GM12874 (cell line): ENCODE measurements at regions not wholly inside any gene's neighbourhood (a gene's known extent, or its start where the extent isn't known, plus 50 kb on each side); places are given as distances from the start of the nearest gene placed in this dataset.

ENCODE experiments used
- TF ChIP-seq, protein P1 (sequence below): IDR thresholded peaks from 2 replicates; pipeline ENCODE4 v1.5.1; 2011; ENCODE audit warnings: low read depth, mild to moderate bottlenecking, control low read depth, low read length, moderate library complexity; ENCODE audit not compliant: insufficient read depth

DNA sequence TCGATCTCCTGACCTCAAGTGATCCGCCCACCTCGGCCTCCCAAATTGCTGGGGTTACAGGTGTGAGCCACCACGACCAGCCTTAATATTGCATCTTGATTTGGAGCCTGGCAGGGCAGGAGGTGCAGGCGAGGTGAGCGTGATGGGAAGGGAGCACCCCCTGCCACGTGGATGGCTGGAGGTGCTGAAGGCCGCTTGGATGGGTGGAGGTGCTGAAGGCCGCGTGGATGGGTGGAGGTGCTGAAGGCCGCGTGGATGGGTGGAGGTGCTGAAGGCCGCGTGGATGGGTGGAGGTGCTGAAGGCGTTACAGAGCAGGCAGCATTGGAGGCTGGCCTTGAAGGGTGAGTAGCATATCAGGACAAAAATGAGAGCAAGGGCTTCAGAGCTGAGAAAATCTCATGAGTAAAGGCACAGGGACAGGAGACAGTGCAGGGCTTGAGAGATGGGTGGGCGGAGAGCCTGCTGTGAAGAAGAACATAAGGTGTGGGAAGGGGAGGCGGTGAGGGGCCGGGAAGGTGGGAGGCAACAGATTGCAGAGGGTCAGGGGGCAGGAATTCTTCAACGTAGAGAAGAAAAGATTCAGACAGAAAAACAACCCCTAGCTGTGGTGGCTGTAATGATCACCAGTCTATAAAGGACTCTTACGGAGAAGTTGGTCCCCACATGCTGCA is 101.7 kb upstream of the SEC14L1 start:
- TF ChIP-seq, protein P1, sequence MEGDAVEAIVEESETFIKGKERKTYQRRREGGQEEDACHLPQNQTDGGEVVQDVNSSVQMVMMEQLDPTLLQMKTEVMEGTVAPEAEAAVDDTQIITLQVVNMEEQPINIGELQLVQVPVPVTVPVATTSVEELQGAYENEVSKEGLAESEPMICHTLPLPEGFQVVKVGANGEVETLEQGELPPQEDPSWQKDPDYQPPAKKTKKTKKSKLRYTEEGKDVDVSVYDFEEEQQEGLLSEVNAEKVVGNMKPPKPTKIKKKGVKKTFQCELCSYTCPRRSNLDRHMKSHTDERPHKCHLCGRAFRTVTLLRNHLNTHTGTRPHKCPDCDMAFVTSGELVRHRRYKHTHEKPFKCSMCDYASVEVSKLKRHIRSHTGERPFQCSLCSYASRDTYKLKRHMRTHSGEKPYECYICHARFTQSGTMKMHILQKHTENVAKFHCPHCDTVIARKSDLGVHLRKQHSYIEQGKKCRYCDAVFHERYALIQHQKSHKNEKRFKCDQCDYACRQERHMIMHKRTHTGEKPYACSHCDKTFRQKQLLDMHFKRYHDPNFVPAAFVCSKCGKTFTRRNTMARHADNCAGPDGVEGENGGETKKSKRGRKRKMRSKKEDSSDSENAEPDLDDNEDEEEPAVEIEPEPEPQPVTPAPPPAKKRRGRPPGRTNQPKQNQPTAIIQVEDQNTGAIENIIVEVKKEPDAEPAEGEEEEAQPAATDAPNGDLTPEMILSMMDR: no peak

DNA sequence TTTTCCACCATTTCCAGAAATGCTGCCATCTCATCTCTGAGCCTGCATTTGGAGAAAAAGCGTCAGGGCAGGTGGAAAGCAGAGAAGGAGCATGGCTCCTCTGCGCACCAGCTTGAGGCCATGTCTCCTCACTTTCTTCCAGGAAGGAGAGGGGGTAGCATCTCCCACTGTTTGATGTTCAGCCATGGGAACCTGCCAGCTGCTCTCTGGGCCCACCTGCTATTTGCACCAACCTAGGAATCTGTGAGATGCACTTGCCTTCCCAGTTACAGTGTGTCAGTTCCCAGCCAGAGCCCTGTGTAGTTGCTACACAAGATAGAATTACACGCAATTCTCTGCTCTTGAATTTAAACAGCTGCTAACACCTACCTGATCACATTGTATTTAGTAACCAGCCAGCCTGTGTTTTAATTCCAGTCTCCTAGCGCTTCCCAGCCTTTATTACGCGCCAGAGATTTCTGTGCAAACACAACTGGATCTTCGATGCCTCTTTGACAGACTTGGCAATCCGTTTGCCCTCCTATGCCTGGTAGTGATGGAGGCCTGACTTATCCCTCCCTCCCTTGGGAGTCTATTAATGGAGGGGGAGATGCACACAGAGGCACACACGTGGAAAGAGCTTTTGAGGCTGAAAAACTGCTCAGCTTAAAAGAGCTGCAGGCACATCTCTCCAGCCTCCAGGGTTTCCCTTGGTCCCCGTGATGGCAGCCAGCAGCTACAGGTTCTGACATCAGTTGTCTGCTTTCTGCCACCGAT is 98.1 kb upstream of the SEC14L1 start:
- TF ChIP-seq, protein P1: no peak

DNA sequence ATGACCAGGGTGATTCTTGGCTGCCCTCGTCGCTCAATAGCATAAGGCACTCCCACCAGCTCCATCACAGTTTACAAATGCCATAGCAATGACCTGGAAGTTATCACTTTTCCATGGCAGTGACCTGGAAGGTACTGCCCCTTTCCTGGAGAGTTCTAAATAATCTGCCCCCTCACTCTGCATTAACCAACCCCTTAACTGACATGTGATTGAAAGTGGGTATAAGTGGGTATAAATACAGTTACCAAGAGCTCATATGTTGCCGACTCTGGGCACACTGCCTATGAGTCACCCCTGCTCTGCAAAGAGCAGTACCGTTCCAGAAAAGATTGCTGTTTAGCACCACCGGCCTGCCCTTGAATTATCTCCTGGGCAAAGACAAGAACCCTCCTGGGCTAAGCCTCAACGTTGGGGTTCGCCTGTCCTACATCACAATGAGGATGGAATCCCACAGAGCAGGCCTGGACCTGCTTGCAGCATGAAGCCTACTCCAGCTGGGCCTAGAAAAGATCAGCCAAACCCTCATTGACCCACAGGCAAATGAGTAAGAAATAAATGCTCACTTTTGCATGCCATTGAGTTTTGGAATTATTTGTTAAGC is 95.2 kb upstream of the SEC14L1 start:
- TF ChIP-seq, protein P1: no peak

DNA sequence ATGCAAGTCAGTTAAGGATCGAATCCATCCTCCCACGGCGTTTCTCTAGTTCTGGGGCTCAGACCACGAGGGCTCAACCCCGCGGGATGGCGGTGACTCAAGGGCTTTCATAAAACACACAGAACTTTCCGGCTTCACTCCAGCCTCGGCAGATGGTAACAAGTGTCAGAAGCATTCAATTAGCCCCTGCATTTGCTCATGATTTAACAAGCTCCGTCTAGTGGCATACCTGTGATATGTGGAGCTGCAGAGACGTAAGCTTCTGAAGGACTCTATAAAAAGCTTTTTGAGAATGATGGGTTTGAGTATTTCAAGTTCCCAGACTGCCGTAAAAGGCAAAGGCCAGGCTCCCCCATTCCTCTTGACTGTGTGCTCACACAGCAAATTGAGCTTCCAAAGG is 91.3 kb upstream of the SEC14L1 start:
- TF ChIP-seq, protein P1: no peak

GRCh38 chr17:77054936-77055335 is 85.8 kb upstream of the SEC14L1 start:
- TF ChIP-seq, protein P1: no peak

- TF ChIP-seq, protein P1: no peak
These were observed 85.3 kb upstream of the SEC14L1 start for GRCh38 chr17:77055453-77055852.

- TF ChIP-seq, protein P1: no peak
These were observed 82.8 kb upstream of the SEC14L1 start for GRCh38 chr17:77058016-77058415.
